ENCODE measurements at regions not wholly inside any gene's neighbourhood (a gene's known extent, or its start where the extent isn't known, plus 50 kb on each side); places are given as distances from the start of the nearest gene placed in this dataset.

DNA sequence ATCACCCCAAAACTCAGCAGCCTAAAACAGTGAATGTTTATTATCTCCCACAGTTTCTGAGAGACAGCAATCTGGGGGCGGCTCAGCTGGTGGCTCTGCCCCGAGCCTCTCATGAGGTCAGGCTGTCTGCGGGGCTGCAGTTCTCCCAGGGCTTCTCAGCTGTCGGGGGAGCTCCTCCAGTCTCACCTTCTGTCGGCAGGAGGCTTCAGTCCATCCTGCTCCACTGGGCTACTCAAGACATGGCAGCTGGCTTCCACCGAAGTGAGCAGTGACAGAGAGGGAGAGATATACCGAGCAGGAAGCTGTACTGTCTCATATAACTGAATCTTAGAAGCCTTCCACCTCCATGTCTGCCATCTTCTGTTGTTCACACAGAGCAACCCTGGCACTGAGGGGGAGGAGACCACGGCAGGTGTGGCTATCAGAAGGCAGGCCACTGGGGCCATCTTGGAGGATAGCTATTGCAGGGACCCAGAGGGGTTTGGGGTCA is 72.8 kb upstream of the ITGA11 start:
- no peak for DNase-seq (ENCODE audit: low read depth in 1 of 2, low spot score in 2 of 2)
- Histone ChIP-seq H3K4me1 (replicated peaks) (no peaks in the 10 kb centered on the region), H3K27ac (no peak overlapping the region), H3K27me3 (replicated peaks) (no peaks in the 10 kb centered on the region), H3K4me3 (no peak overlapping the region), H3K9me3 (replicated peaks) (no peaks in the 10 kb centered on the region), H3K36me3 (no peaks in the 10 kb centered on the region)

DNA sequence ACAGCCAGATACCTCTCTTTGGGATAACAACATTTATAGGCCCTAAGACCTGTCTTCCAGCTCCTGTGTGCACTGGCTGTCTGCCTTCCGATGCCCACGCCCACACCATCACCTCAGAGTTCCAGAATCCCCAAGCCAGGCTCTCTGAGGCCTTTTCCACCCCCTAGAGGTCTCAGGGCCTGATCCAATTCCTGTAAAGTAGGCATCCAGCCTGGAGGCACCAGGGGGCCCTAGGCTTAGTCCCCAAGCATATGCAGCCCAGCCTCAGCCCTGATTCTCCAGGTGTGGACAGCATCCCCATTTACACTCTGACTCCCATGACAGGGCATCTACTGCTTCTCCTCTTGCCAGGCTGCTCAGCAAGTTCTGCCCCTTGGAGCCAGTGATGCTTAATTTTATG is 72.7 kb upstream of the CORO2B start:
- Histone ChIP-seq H3K27me3 (replicated peaks) (no peaks in the 10 kb centered on the region), H3K36me3 (no peaks in the 10 kb centered on the region), H3K27ac (no peak overlapping the region), H3K9me3 (replicated peaks) (no peaks in the 10 kb centered on the region), H3K4me1 (replicated peaks) (no peaks in the 10 kb centered on the region), H3K4me3 (no peak overlapping the region)
- DNase-seq (ENCODE audit: low read depth in 1 of 2, low spot score in 2 of 2): no peak

DNA sequence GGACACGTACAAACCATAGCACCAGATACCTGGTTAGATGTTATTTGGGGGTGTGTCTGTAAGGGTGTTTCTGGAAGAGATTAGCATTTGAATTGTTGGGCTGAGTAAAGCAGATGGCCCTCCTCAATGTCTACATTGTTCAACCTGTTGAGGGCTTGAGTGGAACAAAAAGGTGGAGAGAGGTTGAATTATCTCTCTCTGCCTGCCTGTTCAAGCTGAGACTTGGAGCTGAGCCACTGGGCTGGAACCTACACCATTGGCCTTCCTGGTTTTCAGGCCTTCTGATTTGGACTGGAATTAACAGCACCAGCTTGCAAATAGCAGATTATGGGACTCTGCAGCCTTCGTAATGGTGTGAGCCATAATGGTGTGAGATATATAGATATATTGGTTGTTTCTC is 71.3 kb upstream of the CORO2B start:
- H3K27me3 ChIP-seq (replicated peaks): no peaks in the 10 kb centered on the region
- H3K36me3 ChIP-seq: no peaks in the 10 kb centered on the region
- DNase-seq (ENCODE audit: low read depth in 1 of 2, low spot score in 2 of 2): no peak
- H3K27ac ChIP-seq: no peak overlapping the region
- no peak overlapping the region for H3K4me3 ChIP-seq
- H3K4me1 ChIP-seq (replicated peaks): no peaks in the 10 kb centered on the region
- H3K9me3 ChIP-seq (replicated peaks): no peaks in the 10 kb centered on the region

DNA sequence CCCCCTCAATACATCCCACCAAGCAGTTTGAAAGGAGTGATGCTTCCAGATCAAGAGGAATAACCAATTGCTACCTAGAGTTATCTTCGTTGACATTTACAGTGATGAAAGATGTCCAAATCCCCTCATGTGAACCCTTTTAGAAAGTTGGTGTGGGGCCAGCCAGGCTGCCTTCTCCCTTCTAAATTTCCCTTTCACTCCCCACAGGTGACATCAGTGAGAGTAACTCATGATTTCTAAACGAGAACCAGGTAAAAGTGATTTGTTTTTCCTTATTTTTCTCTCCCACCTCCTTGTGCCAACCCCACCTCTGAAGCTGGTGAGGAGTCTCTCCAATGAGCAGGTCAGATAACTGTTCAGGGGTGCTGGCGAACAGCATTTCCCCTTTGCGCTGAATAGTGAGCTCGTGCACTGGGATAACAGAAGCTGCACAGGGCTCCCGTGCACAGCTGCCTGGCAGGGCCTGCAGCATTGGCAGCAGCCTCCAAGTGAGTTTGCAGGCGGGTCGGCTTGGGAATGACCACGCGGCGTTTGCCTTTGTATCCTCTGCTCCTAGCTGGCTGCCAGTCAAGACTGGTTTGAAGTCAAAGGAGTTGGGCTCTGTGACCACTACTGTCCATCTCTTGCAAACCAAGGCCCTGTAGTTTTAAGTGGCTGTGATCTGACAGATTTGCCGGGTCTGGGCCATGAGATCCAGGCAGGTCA is 70.2 kb upstream of the CORO2B start:
- H3K27ac ChIP-seq: no peak overlapping the region
- no peak for DNase-seq (ENCODE audit: low read depth in 1 of 2, low spot score in 2 of 2)
- H3K9me3 ChIP-seq (replicated peaks): no peaks in the 10 kb centered on the region
- no peaks in the 10 kb centered on the region for H3K27me3 ChIP-seq (replicated peaks)
- H3K36me3 ChIP-seq: no peaks in the 10 kb centered on the region
- H3K4me1 ChIP-seq (replicated peaks): no peaks in the 10 kb centered on the region
- H3K4me3 ChIP-seq: no peak overlapping the region

DNA sequence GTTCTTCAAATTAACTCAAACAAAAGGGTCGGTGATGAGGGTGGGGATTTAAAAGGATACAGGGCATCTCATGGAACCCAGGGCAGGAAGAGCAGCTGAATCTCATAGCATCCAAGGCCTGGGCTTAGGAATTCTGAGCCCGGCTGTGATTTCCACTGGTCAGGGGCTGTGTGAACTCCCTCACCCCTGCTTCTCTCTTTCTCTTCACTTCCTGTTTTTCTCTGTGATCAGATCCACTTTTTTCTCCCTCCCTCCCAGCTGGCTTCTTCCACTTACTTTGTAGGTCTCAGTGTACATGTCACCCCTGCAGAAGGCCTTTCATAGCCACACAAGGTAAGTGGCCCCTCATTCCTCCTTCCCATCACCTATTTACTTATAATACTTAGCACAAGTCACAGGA is 68.2 kb upstream of the CORO2B start:
- DNase-seq (ENCODE audit: low read depth in 1 of 2, low spot score in 2 of 2): no peak
- H3K27me3 ChIP-seq (replicated peaks): no peaks in the 10 kb centered on the region
- no peaks in the 10 kb centered on the region for H3K4me1 ChIP-seq (replicated peaks)
- no peaks in the 10 kb centered on the region; the same call in 1 of the 2 replicates for H3K9me3 ChIP-seq (replicated peaks)
- no peaks in the 10 kb centered on the region for H3K36me3 ChIP-seq
- no peak overlapping the region for H3K4me3 ChIP-seq
- H3K27ac ChIP-seq: no peak overlapping the region

DNA sequence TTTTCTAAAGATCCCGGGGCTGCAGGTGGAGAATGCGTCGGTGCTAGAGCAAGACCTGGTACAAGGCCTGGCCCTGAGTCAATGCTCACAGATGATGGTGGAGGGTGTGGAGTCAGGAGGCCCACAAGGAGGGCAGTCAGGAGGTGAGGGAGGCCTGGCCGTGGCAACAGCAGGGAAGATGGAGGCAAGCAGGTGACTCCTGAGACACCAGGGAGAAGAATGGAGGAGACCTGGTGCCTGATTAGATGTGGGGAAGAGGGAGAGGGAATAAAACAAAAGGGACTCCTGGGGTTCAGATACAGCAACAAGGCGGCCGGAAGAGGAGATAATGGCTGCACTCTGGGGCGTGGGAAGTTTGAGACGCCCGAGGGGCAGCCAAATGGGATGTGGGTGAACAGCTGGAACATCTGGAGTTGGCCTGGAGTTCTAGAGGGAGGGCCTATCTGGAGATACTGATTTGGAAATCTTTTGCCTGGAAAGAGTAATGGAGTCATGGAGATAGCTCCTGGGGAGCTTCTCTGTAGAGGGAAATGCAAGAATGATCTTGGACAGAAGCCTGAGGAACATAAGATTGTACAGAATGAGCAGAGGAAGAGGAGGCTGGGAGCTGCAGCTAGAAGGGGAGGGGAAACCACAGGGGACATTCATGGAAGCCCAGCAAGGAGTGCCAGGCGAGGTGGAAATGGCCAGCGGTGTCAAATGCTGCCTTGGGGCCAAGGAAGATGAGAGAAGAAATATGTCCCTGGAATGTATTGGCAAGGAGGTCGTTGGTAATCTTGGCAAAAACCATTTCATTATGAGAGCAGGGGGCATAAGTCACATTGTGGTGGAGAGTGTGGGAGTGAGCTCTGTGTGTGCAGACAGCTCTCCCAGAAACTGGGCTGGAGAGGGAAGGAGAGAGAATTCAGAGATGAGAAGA is 67.5 kb upstream of the CORO2B start:
- H3K4me1 ChIP-seq (replicated peaks): no peaks in the 10 kb centered on the region
- no peak for DNase-seq (ENCODE audit: low read depth in 1 of 2, low spot score in 2 of 2)
- H3K27me3 ChIP-seq (replicated peaks): no peaks in the 10 kb centered on the region
- H3K27ac ChIP-seq: no peak overlapping the region
- H3K36me3 ChIP-seq: no peaks in the 10 kb centered on the region
- no peaks in the 10 kb centered on the region; the same call in 1 of the 2 replicates for H3K9me3 ChIP-seq (replicated peaks)
- no peak overlapping the region for H3K4me3 ChIP-seq

DNA sequence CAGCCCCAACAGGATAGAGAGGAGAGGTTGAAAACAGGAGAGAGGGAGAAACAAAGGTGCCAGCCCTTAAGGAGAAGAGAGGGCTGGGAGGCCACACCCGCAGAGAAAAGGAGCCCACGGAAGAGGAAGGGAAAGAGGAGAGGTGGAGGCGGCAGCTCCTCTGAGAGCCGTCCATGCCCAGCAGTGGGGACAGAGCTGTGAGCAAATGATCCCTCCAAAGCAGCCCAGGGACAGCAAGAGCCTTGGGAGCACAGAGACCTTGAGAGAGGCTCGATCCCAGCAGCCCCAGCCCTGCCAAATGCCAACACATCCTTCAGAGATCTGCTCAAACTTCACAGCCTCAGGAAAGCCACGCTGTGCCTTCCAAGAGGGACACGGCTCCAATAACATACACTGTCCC is 66.7 kb upstream of the CORO2B start:
- DNase-seq (ENCODE audit: low read depth in 1 of 2, low spot score in 2 of 2): no peak
- no peaks in the 10 kb centered on the region for H3K4me1 ChIP-seq (replicated peaks)
- no peaks in the 10 kb centered on the region; the same call in 1 of the 2 replicates for H3K9me3 ChIP-seq (replicated peaks)
- no peaks in the 10 kb centered on the region for H3K27me3 ChIP-seq (replicated peaks)
- H3K36me3 ChIP-seq: no peaks in the 10 kb centered on the region
- no peak overlapping the region for H3K4me3 ChIP-seq
- no peak overlapping the region for H3K27ac ChIP-seq

DNA sequence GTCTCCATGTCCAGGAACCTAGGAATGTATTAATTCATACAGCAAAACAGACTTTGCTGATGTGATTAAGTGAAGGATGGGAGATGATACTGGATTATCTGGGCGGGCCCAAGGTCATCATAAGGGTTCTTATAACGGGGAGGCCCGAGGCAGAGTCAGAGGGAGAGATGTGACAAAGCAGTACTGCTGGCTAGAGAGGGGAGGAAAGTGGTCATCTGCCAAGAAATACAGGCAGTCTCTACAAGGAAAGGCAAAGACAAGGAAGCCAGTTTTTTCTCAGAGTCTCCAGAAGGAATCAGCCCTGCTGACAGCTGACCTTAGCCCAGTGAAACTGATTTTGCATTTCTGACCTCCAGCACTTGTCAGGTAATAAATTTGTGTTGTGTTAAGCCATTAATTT is 66.2 kb upstream of the CORO2B start:
- Histone ChIP-seq H3K36me3 (no peaks in the 10 kb centered on the region), H3K4me3 (no peak overlapping the region), H3K27ac (no peak overlapping the region), H3K27me3 (replicated peaks) (no peaks in the 10 kb centered on the region), H3K9me3 (replicated peaks) (no peaks in the 10 kb centered on the region; the same call in 1 of the 2 replicates), H3K4me1 (replicated peaks) (no peaks in the 10 kb centered on the region)
- DNase-seq (ENCODE audit: low read depth in 1 of 2, low spot score in 2 of 2): no peak

DNA sequence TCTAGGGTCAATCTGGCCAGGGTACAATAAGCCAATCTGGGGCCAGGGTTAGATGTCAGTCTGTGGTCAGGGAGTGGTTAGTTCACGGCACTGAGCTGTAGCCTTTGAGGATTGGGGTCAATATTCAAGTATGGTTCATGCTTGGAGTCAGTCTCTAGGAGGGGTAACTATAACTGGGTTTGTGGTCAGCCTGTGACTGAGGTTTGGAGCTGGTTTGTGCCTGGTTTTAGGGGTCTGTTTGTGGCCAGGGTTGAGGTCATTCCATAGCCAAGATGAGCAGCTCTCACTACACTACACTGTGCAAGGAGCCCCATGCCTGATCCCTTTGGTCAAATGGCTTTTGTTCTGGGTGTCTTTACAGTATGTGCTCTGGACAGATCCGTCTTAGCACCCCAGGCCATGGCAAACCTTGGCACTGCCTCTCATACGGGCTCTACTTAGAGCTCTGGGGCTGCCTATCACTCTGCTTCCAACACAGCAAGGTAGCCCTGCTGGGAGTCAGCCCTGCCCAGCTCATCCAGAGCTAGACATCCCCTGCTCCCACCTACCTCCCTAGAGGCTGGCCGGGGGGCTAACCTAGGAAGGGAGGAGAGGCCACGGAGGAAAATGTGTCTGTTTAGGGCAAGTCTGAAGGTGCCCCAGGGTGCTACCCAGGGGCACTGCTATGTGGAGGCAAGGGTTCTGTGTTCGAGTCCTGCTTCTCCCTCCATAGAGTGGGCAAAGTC is 63.3 kb upstream of the CORO2B start:
- Histone ChIP-seq H3K36me3 (no peaks in the 10 kb centered on the region), H3K27ac (no peak overlapping the region), H3K27me3 (replicated peaks) (peaks cover 2% of the 10 kb centered on the region; the same call in 1 of the 2 replicates), H3K4me1 (replicated peaks) (no peaks in the 10 kb centered on the region), H3K9me3 (replicated peaks) (no peaks in the 10 kb centered on the region; the same call in 1 of the 2 replicates), H3K4me3 (no peak overlapping the region)
- DNase-seq (ENCODE audit: low read depth in 1 of 2, low spot score in 2 of 2): no peak

DNA sequence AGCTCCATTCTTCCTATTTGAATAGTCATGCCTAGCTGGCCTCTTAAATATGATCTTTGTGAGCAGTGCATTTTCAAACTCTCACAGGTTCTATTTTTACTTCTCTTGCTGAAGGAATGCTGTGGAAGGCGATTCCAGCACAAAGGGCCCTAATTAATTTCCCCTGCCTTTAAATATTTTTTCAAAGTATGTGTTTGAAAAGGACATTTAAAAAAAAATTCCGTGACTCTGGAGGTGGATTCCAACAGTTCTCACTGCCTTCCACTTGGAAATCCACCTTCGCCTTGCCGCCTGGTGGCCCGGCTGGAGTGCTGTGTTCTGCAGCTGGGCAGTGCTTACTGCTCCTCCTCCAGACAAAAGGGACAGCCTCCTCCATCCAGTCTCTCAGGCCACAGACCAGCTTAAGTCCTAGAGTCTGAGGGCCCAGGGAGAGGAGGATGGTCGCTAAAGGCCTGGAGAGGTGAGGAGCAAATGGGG is 61.5 kb upstream of the CORO2B start:
- Histone ChIP-seq H3K27me3 (replicated peaks) (peaks cover 2% of the 10 kb centered on the region; the same call in 1 of the 2 replicates), H3K9me3 (replicated peaks) (no peaks in the 10 kb centered on the region; the same call in 1 of the 2 replicates), H3K4me1 (replicated peaks) (no peaks in the 10 kb centered on the region), H3K27ac (no peak overlapping the region), H3K36me3 (no peaks in the 10 kb centered on the region), H3K4me3 (no peak overlapping the region)
- no peak for DNase-seq (ENCODE audit: low read depth in 1 of 2, low spot score in 2 of 2)

DNA sequence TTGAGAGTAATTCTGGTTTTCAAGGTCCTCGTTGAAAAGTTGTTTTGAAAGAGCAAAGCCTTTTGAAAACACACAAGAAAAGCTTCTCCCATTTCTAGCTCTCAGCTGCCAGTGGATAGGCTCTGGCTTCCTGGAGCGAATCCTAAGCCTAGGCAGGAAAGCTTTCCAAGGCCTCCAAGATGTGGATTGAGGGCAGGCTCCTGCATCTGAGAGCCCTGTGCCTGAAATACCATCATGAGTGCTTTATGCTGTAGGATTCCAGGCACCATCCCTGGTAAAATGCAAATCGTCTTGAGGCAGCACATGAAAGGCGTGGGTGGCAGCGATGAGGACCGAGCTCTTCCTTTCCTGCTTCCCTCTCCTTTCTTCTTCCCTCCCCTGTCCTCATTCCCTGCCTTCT is 60.7 kb upstream of the CORO2B start:
- H3K27me3 ChIP-seq (replicated peaks): peaks cover 4% of the 10 kb centered on the region; the same call in 1 of the 2 replicates
- no peak overlapping the region for H3K27ac ChIP-seq
- no peak overlapping the region for H3K4me3 ChIP-seq
- H3K4me1 ChIP-seq (replicated peaks): no peaks in the 10 kb centered on the region
- no peaks in the 10 kb centered on the region for H3K36me3 ChIP-seq
- DNase-seq (ENCODE audit: low read depth in 1 of 2, low spot score in 2 of 2): no peak
- H3K9me3 ChIP-seq (replicated peaks): no peaks in the 10 kb centered on the region; the same call in 1 of the 2 replicates

DNA sequence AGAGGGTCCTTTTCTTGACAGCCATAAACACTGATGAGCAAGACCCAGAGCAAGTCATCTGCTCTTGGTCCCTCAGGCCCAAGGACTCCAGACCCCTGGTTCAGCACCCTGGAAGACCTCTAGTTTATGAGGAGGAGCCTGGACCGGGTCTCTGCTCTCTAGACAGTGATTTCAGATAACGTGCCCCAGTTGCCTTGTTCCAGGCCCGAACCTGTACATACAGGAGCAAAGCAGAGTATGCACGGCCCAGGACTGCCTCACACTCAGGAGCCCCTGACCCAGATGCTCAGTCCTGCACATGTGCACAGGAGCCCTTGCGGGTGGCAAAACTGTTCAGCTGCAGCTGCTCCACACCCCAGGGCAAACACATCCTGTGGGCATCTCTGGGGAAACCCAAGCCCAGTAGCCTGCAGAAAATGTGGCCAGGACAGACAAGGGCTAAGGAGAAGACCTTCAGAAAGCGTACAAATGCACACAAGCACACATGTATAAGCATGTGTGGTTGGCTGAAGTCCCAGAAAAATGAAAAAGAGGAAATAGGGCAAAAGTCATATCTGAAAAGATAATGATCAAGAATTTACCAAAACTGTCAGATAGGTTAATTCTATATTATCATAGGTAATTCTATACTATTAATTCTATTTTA is 59.9 kb upstream of the CORO2B start:
- H3K36me3 ChIP-seq: no peaks in the 10 kb centered on the region
- no peak for DNase-seq (ENCODE audit: low read depth in 1 of 2, low spot score in 2 of 2)
- no peaks in the 10 kb centered on the region for H3K4me1 ChIP-seq (replicated peaks)
- no peaks in the 10 kb centered on the region; the same call in 1 of the 2 replicates for H3K9me3 ChIP-seq (replicated peaks)
- no peak overlapping the region for H3K27ac ChIP-seq
- no peak overlapping the region for H3K4me3 ChIP-seq
- peaks cover 4% of the 10 kb centered on the region; the same call in 1 of the 2 replicates for H3K27me3 ChIP-seq (replicated peaks)
